ENCODE measurements at regions not wholly inside any gene's neighbourhood (a gene's known extent, or its start where the extent isn't known, plus 50 kb on each side); places are given as distances from the start of the nearest gene placed in this dataset.

- no peak for DNase-seq (ENCODE audit: low read depth, low spot score)
- TF ChIP-seq CTCF (IDR thresholded peaks at IDR 0.05; ENCODE audit: low read depth, low read length), result no peak
- H3K4me3 ChIP-seq (ENCODE audit: low read depth, low read length), result no peak overlapping the region
- in situ Hi-C loops (cut with HindIII; ENCODE audit: low sequenced_read_pairs), result no loop called here
Measured at GRCh38 chr2:129756276-129756675, 223.2 kb upstream of the RAB6C start.

GRCh38 chr2:129757366-129757914 lies 222.0 kb upstream of the RAB6C start:
- TF ChIP-seq CTCF (IDR thresholded peaks at IDR 0.05; ENCODE audit: low read depth, low read length), result no peak
- H3K4me3 ChIP-seq (ENCODE audit: low read depth, low read length), result no peak overlapping the region
- no peak for DNase-seq (ENCODE audit: low read depth, low spot score)
- in situ Hi-C loops (cut with HindIII; ENCODE audit: low sequenced_read_pairs), result no loop called here

GRCh38 chr2:129757915-129758783 lies 221.3 kb upstream of the RAB6C start:
- in situ Hi-C loops (cut with HindIII; ENCODE audit: low sequenced_read_pairs), result no loop called here
- H3K4me3 ChIP-seq (ENCODE audit: low read depth, low read length), result no peak overlapping the region
- TF ChIP-seq CTCF (IDR thresholded peaks at IDR 0.05; ENCODE audit: low read depth, low read length), result no peak
- DNase-seq (ENCODE audit: low read depth, low spot score), result no peak

- no peak for DNase-seq (ENCODE audit: low read depth, low spot score)
- in situ Hi-C loops (cut with HindIII; ENCODE audit: low sequenced_read_pairs), result no loop called here
- H3K4me3 ChIP-seq (ENCODE audit: low read depth, low read length), result no peak overlapping the region
Measured at GRCh38 chr2:129758784-129759471, 220.5 kb upstream of the RAB6C start.

GRCh38 chr2:129759472-129760010 lies 219.9 kb upstream of the RAB6C start:
- no peak for DNase-seq (ENCODE audit: low read depth, low spot score)
- in situ Hi-C loops (cut with HindIII; ENCODE audit: low sequenced_read_pairs), result no loop called here
- H3K4me3 ChIP-seq (ENCODE audit: low read depth, low read length), result no peak overlapping the region
- TF ChIP-seq CTCF (IDR thresholded peaks at IDR 0.05; ENCODE audit: low read depth, low read length), result no peak

More at GRCh38 chr2:129758784-129759471, 220.5 kb upstream of the RAB6C start:
- TF ChIP-seq CTCF (IDR thresholded peaks at IDR 0.05; ENCODE audit: low read depth, low read length), result no peak

- in situ Hi-C loops (cut with HindIII; ENCODE audit: low sequenced_read_pairs), result no loop called here
- no peak overlapping the region for H3K4me3 ChIP-seq (ENCODE audit: low read depth, low read length)
- no peak for DNase-seq (ENCODE audit: low read depth, low spot score)
- no peak for TF ChIP-seq CTCF (IDR thresholded peaks at IDR 0.05; ENCODE audit: low read depth, low read length)
Measured at GRCh38 chr2:129760669-129761068, 218.8 kb upstream of the RAB6C start.
